Ectodermal cell (in vitro differentiated cells): ENCODE measurements at regions not wholly inside any gene's neighbourhood (a gene's known extent, or its start where the extent isn't known, plus 50 kb on each side); places are given as distances from the start of the nearest gene placed in this dataset.

Experiments used
- H3K27ac ChIP-seq: 2 replicates; pipeline ENCODE4 v1.7.0; 2013; ENCODE audit warnings: mild to moderate bottlenecking, low read depth, low read length; ENCODE audit not compliant: insufficient read depth, poor library complexity, severe bottlenecking
- H3K27me3 ChIP-seq: 2 replicates; pipeline ENCODE4 v1.7.0; 2013; ENCODE audit warnings: mild to moderate bottlenecking, low read length; ENCODE audit not compliant: insufficient read depth, control insufficient read depth, poor library complexity, severe bottlenecking
- H3K36me3 ChIP-seq: one replicate; pipeline ENCODE4 v1.7.0; 2013; ENCODE audit warnings: low read length; ENCODE audit not compliant: control insufficient read depth, insufficient read depth
- H3K4me1 ChIP-seq: one replicate; pipeline ENCODE4 v1.7.0; 2013; ENCODE audit warnings: low read length; ENCODE audit not compliant: control insufficient read depth, insufficient read depth
- H3K4me3 ChIP-seq: 2 replicates; pipeline ENCODE4 v1.7.0; 2013; ENCODE audit warnings: low read depth, low read length, control low read depth; ENCODE audit not compliant: insufficient read depth
- H3K9me3 ChIP-seq: 2 replicates; pipeline ENCODE4 v1.7.0; 2013; ENCODE audit warnings: mild to moderate bottlenecking, low read length, moderate library complexity; ENCODE audit not compliant: control insufficient read depth
- WGBS, 2 experiments: methylation state at CpG; one replicate each; pipeline ENCODE4 v1.1.7; 2013; ENCODE audit warnings: missing lambda C conversion rate in 2 of 2; 5-methylcytosine and 5-hydroxymethylcytosine counted together

DNA sequence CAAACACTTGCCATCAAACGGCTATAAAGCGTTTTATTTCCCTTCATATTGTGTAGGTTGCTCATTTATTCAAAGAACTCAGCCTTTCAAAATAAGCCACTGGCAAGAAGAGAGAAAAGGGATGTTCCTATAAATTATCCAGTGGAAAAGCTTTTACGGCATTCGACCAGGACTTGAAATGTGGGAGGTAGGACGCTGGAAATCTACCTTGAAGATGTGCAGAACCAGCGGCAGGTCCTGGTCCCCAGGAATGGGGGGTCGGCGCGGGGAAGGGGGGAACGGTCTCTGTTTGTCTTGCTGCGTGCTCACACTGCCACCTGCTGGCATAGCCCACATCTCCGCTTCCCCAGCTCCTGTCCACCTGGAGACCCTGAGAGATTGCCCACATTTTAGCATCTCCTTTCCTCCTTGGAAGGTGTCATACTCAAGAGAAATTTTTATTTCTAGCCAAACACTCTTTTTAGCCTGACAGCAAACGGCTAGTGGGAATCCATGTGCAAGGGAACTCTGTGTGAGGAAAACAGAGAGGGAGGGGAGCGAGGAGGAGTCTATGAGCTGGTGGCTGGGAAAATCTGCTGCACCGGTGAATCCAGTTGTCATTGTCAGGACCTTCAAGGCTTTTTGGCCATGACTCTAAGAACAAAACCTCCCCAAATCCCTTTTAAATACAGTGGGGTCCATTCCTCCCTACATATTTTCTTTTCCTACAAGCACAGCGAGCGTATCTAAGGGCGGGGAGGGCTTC is 349.0 kb upstream of the PKDCC start:
- Histone ChIP-seq H3K36me3 (no peaks in the 10 kb centered on the region), H3K9me3 (no peaks in the 10 kb centered on the region), H3K4me3 (no peak overlapping the region), H3K27ac (no peak overlapping the region), H3K27me3 (no peaks in the 10 kb centered on the region), H3K4me1 (no peaks in the 10 kb centered on the region)
- whole genome bisulfite sequencing, 2 experiments, result 47 to 50% methylated on average over 18 of the region's 18 CpGs

- H3K27me3 ChIP-seq, result no peaks in the 10 kb centered on the region
- no peaks in the 10 kb centered on the region for H3K36me3 ChIP-seq
- no peak overlapping the region for H3K27ac ChIP-seq
- no peak overlapping the region for H3K4me3 ChIP-seq
- H3K9me3 ChIP-seq, result no peaks in the 10 kb centered on the region
- WGBS, 2 experiments, result 89 to 90% methylated on average over 3 of the region's 3 CpGs
- no peaks in the 10 kb centered on the region for H3K4me1 ChIP-seq
Observed at GRCh38 chr2:41701231-41701630, 346.6 kb upstream of the PKDCC start.

- Histone ChIP-seq H3K4me3 (no peak overlapping the region), H3K4me1 (no peaks in the 10 kb centered on the region), H3K36me3 (no peaks in the 10 kb centered on the region), H3K27ac (no peak overlapping the region), H3K27me3 (no peaks in the 10 kb centered on the region), H3K9me3 (no peaks in the 10 kb centered on the region)
- 92 to 95% methylated on average over 1 of the region's 2 CpGs for WGBS, 2 experiments
Observed at GRCh38 chr2:41703123-41703522, 344.7 kb upstream of the PKDCC start.

GRCh38 chr2:41705634-41706033 is 342.2 kb upstream of the PKDCC start:
- Histone ChIP-seq H3K27me3 (no peaks in the 10 kb centered on the region), H3K4me1 (peaks cover 5% of the 10 kb centered on the region), H3K27ac (no peak overlapping the region), H3K4me3 (no peak overlapping the region), H3K9me3 (no peaks in the 10 kb centered on the region), H3K36me3 (no peaks in the 10 kb centered on the region)
- 90 to 93% methylated on average over 4 of the region's 4 CpGs for WGBS, 2 experiments

DNA sequence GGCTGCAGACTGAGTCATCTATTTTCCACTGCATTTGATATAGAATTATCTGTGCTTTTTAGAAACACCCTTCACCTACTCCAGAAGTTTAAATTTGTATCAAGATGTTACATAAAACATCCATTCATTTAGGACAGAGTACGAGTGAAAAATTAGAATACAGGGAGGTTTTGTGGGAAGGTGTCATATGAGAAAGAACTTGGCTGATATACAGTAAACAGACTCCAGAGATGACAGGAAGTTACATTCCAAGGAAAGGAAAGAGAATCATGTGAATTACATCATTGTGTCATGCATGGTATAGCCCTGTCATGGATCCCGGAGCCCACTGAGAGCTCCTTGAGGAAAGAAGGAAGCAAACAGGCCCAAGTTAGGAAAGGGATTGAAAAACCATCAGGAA is 341.5 kb upstream of the PKDCC start:
- no peak overlapping the region for H3K27ac ChIP-seq

DNA sequence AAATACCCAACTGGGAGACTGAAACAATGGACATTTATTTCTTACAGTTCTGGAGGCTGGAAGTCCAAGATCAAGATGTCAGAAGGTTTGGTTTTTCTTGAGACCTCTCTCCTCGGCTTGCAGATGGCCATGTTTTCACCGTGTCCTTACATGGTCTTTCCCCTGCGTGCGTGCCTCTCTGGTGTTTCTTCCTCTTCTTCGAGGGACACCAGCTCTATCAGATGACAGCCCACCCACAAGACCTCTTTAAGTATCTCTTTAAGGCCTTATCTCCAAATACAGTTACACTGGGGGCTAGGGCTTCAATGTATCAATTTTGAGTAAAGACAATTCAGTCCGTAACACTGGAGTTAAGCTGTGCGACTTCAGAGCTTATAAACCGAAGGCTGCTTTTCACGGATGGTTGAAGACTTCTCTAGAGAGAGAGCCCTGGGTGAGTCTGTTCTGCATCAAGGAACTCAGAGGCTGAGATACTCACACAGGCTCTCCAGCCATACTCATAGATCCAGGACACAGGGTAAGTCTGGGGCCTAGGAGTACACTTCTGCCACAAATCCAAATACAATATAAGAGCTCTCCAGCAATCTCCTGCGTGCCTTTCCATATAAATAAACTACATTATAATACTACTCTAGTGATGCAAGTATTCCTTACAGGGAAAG is 339.9 kb upstream of the PKDCC start:
- no peak overlapping the region for H3K27ac ChIP-seq
- 93 to 96% methylated on average over 9 to 10 of the region's 10 CpGs for WGBS, 2 experiments
- H3K36me3 ChIP-seq, result no peaks in the 10 kb centered on the region
- H3K4me3 ChIP-seq, result no peak overlapping the region
- no peaks in the 10 kb centered on the region for H3K27me3 ChIP-seq
- H3K9me3 ChIP-seq, result no peaks in the 10 kb centered on the region
- peaks cover 6% of the 10 kb centered on the region for H3K4me1 ChIP-seq

More for the DNA sequence above, 341.5 kb upstream of the PKDCC start:
- Histone ChIP-seq H3K27me3 (no peaks in the 10 kb centered on the region), H3K9me3 (no peaks in the 10 kb centered on the region), H3K4me3 (no peak overlapping the region), H3K36me3 (no peaks in the 10 kb centered on the region), H3K4me1 (peaks cover 6% of the 10 kb centered on the region)
- WGBS, 2 experiments, result 90 to 94% methylated on average over 2 of the region's 2 CpGs

- Histone ChIP-seq H3K9me3 (no peaks in the 10 kb centered on the region), H3K4me1 (peaks cover 6% of the 10 kb centered on the region), H3K36me3 (no peaks in the 10 kb centered on the region), H3K27me3 (no peaks in the 10 kb centered on the region), H3K27ac (no peak overlapping the region), H3K4me3 (no peak overlapping the region)
- 87 to 89% methylated on average over 9 to 10 of the region's 10 CpGs for WGBS, 2 experiments
Observed at GRCh38 chr2:41709702-41710599, 337.9 kb upstream of the PKDCC start.

- Histone ChIP-seq H3K27ac (no peak overlapping the region), H3K36me3 (no peaks in the 10 kb centered on the region), H3K4me3 (no peak overlapping the region), H3K9me3 (no peaks in the 10 kb centered on the region), H3K4me1 (peaks cover 6% of the 10 kb centered on the region), H3K27me3 (no peaks in the 10 kb centered on the region)
- WGBS, 2 experiments, result 80 to 88% methylated on average over 2 of the region's 3 CpGs
Observed at GRCh38 chr2:41710944-41711343, 336.9 kb upstream of the PKDCC start.

DNA sequence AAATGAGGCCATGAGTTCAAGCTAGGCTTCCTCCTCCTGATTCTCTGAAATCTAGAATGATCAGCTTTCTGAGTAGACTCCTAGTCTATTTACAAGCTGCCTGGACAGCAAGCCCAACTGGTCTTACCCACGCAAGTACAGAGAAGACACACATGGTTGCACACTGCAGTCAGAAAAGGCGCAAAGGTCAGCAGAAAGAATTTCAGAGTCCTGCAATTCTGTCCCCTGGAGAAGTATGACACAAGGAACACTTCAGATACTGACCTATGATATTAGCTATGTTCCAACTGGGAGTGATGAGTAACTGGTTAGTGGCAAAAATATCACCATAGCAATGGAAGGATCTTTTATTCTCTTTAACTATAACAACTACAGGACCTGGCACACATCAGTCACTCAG is 336.1 kb upstream of the PKDCC start:
- H3K27ac ChIP-seq, result no peak overlapping the region
- WGBS, 2 experiments, result 94 to 96% methylated on average over 2 of the region's 2 CpGs
- no peak overlapping the region for H3K4me3 ChIP-seq
- no peaks in the 10 kb centered on the region for H3K27me3 ChIP-seq
- H3K4me1 ChIP-seq, result peaks cover 6% of the 10 kb centered on the region
- H3K36me3 ChIP-seq, result no peaks in the 10 kb centered on the region
- H3K9me3 ChIP-seq, result no peaks in the 10 kb centered on the region

GRCh38 chr2:41716497-41716896 is 331.3 kb upstream of the PKDCC start:
- H3K27me3 ChIP-seq, result no peaks in the 10 kb centered on the region
- no peak overlapping the region for H3K27ac ChIP-seq
- no peaks in the 10 kb centered on the region for H3K36me3 ChIP-seq
- WGBS, 2 experiments, result 83 to 85% methylated on average over 5 of the region's 5 CpGs
- H3K4me1 ChIP-seq, result no peaks in the 10 kb centered on the region
- no peaks in the 10 kb centered on the region for H3K9me3 ChIP-seq
- H3K4me3 ChIP-seq, result no peak overlapping the region
